GM12878 (cell line): ENCODE measurements at regions not wholly inside any gene's neighbourhood (a gene's known extent, or its start where the extent isn't known, plus 50 kb on each side); places are given as distances from the start of the nearest gene placed in this dataset.

Experiments
- ATAC-seq: fragments of 200-7000 bp; cut with Tn5 transposase; 3 replicates; pipeline ENCODE4 v1.9.1; 2020; ENCODE audit warnings: mild to moderate bottlenecking, moderate library complexity
- BruUV-seq: library from RNA; stranded (reverse); fragments of 400-500 nt; replicated peaks from 2 replicates; lab custom pipeline; 2021; lab: Mats Ljungman, UMichigan
- CTCF ChIA-PET: fragments of 300-600 bp; sonication (Branson Sonifier 250); formaldehyde crosslinking; extraction: SDS; loops from one replicate; lab custom pipeline; 2021; ENCODE audit warnings: inconsistent platforms; lab: Yijun Ruan, JAX
- POLR2A ChIA-PET: fragments of 350-600 bp; formaldehyde crosslinking; extraction: SDS; loops from one replicate; lab custom pipeline; 2021; ENCODE audit warnings: inconsistent platforms; lab: Charles Lee
- RAD21 ChIA-PET: fragments of 300-600 bp; sonication (Branson Sonifier 250); formaldehyde crosslinking; loops from one replicate; lab custom pipeline; 2023; ENCODE audit warnings: antibody characterized with exemption; ENCODE audit not compliant: unreplicated experiment; lab: Charles Lee
- SMC1A ChIA-PET: fragments of 300-600 bp; sonication (Branson Sonifier 250); formaldehyde crosslinking; loops from one replicate; lab custom pipeline; 2023; ENCODE audit not compliant: unreplicated experiment, uncharacterized antibody; lab: Charles Lee
- DNase-seq: peaks from one replicate; pipeline ENCODE4 v3.0.0-alpha.2; 2011; ENCODE audit warnings: low read depth, low spot score
- FAIRE-seq: peaks from 3 replicates; lab custom pipeline; 2011; peaks lifted over from hg19 to GRCh38; lab: Jason Lieb, UNC
- H2AFZ ChIP-seq: 2 replicates; pipeline ENCODE4 v1.6.0; 2011; ENCODE audit warnings: low read depth, low read length, control low read depth; ENCODE audit not compliant: control insufficient read depth
- H3K27ac ChIP-seq: 2 replicates; pipeline ENCODE4 v1.5.1; 2011; ENCODE audit warnings: control low read depth; ENCODE audit not compliant: control insufficient read depth, insufficient read depth
- H3K27me3 ChIP-seq, 2 experiments: replicated peaks in 1 of 2; 2 replicates each; pipeline versions ENCODE4 v1.6.0 to v1.6.1; 2011; ENCODE audit warnings: low read length in 1 of 2; ENCODE audit not compliant: control insufficient read depth in 2 of 2, insufficient read depth in 2 of 2
- H3K36me3 ChIP-seq, 2 experiments: 2 replicates each; pipeline ENCODE4 v1.5.1; 2011; ENCODE audit warnings: low read length in 1 of 2; ENCODE audit not compliant: control insufficient read depth in 2 of 2, insufficient read depth in 2 of 2
- H3K4me1 ChIP-seq: 2 replicates; pipeline ENCODE4 v1.6.1; 2011; ENCODE audit warnings: mild to moderate bottlenecking, low read length, moderate library complexity, mixed read lengths; ENCODE audit not compliant: control insufficient read depth, insufficient read depth
- H3K4me2 ChIP-seq: 2 replicates; pipeline ENCODE4 v1.6.0; 2011; ENCODE audit warnings: control low read depth; ENCODE audit not compliant: control insufficient read depth, insufficient read depth
- H3K4me3 ChIP-seq: fragments of 200-600 bp; sonication (generic); 2 replicates; pipeline ENCODE4 v1.5.1; 2016
- H3K79me2 ChIP-seq: 2 replicates; pipeline ENCODE4 v1.6.0; 2011; ENCODE audit warnings: low read length; ENCODE audit not compliant: control insufficient read depth, insufficient read depth
- H3K9ac ChIP-seq: 2 replicates; pipeline ENCODE4 v1.8.0; 2011; ENCODE audit warnings: low read length, control low read depth, mixed read lengths; ENCODE audit not compliant: control insufficient read depth, insufficient read depth
- H3K9me3 ChIP-seq: replicated peaks from 3 replicates; pipeline ENCODE4 v1.5.1; 2011; ENCODE audit warnings: mild to moderate bottlenecking, low read length; ENCODE audit not compliant: control insufficient read depth, insufficient read depth
- H4K20me1 ChIP-seq: 2 replicates; pipeline ENCODE4 v1.6.0; 2011; ENCODE audit not compliant: control insufficient read depth, insufficient read depth
- GABPA ChIP-seq: IDR thresholded peaks from 2 replicates; pipeline ENCODE4 v1.6.1; 2014; ENCODE audit warnings: antibody characterized with exemption, low read depth, mild to moderate bottlenecking, inconsistent platforms
- IKZF1 ChIP-seq: fragments of 450-650 bp; conservative IDR thresholded peaks from 2 replicates; pipeline ENCODE4 v1.6.1; 2017; ENCODE audit warnings: antibody characterized with exemption, mild to moderate bottlenecking
- STAT3 ChIP-seq: IDR thresholded peaks from 2 replicates; pipeline ENCODE4 v1.6.1; 2011; ENCODE audit warnings: low read depth, low read length, improper control_type of control experiment
- SUZ12 ChIP-seq: fragments of 200-600 bp; sonication (generic); IDR thresholded peaks from one replicate; pipeline ENCODE4 v1.6.1; 2018; ENCODE audit warnings: antibody characterized with exemption, mild to moderate bottlenecking; ENCODE audit not compliant: unreplicated experiment
- WGBS: methylation state at CpG from one replicate; pipeline ENCODE4 v1.1.6; 2016; ENCODE audit warnings: low lambda C conversion rate; ENCODE audit not compliant: insufficient replicate concordance, insufficient coverage; ENCODE audit errors: missing lambda C conversion rate; 5-methylcytosine and 5-hydroxymethylcytosine counted together
- in situ Hi-C: fragments of 300-500 bp; cut with MboI; formaldehyde crosslinking; loops from 9 replicates; pipeline ENCODE4 v1.14.3; 2018; ENCODE audit warnings: mixed read lengths
- intact Hi-C: fragments of 100-400 bp; cut with micrococcal nuclease; formaldehyde crosslinking; loops from one replicate; pipeline ENCODE4 v1.14.2; 2022; ENCODE audit not compliant: unreplicated experiment
- TF ChIP-seq, protein P1 (sequence below): fragments of 450-650 bp; IDR thresholded peaks from 2 replicates; pipeline ENCODE4 v1.6.1; 2016; ENCODE audit warnings: mild to moderate bottlenecking, moderate library complexity, borderline replicate concordance

DNA sequence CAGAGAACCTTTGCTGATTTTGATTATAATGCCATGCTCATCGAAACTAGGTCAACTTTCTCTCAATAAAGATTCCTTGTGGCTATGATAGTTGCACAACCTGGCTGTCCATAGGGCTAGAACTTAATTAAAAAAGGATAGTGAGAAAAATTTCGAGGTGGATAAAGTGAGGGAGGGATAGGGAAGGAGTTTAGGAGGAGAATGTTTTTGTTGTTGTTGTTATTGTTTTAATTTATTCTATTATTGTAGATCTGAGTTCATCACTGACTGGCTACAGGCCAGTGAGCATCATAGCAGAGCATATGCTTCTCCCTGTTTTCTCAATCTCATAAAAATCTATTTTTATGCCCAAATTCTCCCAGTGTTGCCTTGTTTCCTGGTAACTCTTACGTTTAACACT, 688.7 kb upstream of the GRM3 start:
- DNase-seq (no peak), FAIRE-seq (no peak), ATAC-seq (no peak)
- Histone ChIP-seq H3K27me3 (no peaks in the 10 kb centered on the region), H3K9ac (no peak overlapping the region), H3K9me3 (no peaks in the 10 kb centered on the region), H2AFZ (no peak overlapping the region), H3K4me1 (no peaks in the 10 kb centered on the region), H4K20me1 (no peaks in the 10 kb centered on the region), H3K36me3 (no peaks in the 10 kb centered on the region), H3K27ac (no peak overlapping the region), H3K4me3 (no peak overlapping the region), H3K79me2 (no peaks in the 10 kb centered on the region), H3K4me2 (no peak overlapping the region)
- RAD21 ChIA-PET: no interaction called here
- no TSS peak for BruUV-seq
- CTCF ChIA-PET: no interaction called here
- in situ Hi-C loops (no loop called here), intact Hi-C loops (no loop called here)
- no peak for TF ChIP-seq STAT3
- TF ChIP-seq, protein P1, sequence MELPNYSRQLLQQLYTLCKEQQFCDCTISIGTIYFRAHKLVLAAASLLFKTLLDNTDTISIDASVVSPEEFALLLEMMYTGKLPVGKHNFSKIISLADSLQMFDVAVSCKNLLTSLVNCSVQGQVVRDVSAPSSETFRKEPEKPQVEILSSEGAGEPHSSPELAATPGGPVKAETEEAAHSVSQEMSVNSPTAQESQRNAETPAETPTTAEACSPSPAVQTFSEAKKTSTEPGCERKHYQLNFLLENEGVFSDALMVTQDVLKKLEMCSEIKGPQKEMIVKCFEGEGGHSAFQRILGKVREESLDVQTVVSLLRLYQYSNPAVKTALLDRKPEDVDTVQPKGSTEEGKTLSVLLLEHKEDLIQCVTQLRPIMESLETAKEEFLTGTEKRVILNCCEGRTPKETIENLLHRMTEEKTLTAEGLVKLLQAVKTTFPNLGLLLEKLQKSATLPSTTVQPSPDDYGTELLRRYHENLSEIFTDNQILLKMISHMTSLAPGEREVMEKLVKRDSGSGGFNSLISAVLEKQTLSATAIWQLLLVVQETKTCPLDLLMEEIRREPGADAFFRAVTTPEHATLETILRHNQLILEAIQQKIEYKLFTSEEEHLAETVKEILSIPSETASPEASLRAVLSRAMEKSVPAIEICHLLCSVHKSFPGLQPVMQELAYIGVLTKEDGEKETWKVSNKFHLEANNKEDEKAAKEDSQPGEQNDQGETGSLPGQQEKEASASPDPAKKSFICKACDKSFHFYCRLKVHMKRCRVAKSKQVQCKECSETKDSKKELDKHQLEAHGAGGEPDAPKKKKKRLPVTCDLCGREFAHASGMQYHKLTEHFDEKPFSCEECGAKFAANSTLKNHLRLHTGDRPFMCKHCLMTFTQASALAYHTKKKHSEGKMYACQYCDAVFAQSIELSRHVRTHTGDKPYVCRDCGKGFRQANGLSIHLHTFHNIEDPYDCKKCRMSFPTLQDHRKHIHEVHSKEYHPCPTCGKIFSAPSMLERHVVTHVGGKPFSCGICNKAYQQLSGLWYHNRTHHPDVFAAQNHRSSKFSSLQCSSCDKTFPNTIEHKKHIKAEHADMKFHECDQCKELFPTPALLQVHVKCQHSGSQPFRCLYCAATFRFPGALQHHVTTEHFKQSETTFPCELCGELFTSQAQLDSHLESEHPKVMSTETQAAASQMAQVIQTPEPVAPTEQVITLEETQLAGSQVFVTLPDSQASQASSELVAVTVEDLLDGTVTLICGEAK: no peak
- no peak for TF ChIP-seq IKZF1
- no peak for TF ChIP-seq SUZ12
- no peak for TF ChIP-seq GABPA
- WGBS: 0% methylated on average over 3 of the region's 3 CpGs
- POLR2A ChIA-PET: no interaction called here
- SMC1A ChIA-PET: no interaction called here
